Tibial artery (tissue), 4 donors: ENCODE measurements at regions not wholly inside any gene's neighbourhood (a gene's known extent, or its start where the extent isn't known, plus 50 kb on each side); places are given as distances from the start of the nearest gene placed in this dataset.
A peak's percentile ranks its signal among the peaks of the same experiment; 100 is the strongest.

Experiments
- DNase-seq, 2 donors: peaks; one replicate each; pipeline ENCODE4 v3.0.0-alpha.2; 2019
- H3K27ac ChIP-seq, 2 donors: fragments of 200-600 bp; sonication (generic) in 1 of 2; 1 replicate in 1 of 2; 2 replicates in 1 of 2; pipeline ENCODE4 v1.5.1; 2018 to 2019; ENCODE audit warnings: mild to moderate bottlenecking in 1 of 2
- H3K27me3 ChIP-seq, 2 donors: fragments of 200-600 bp; sonication (generic) in 1 of 2; one replicate each; pipeline versions ENCODE4 v1.5.1 to v1.6.0; 2016 to 2019
- H3K36me3 ChIP-seq, 3 donors: fragments of 200-600 bp; sonication (generic) in 2 of 3; one replicate each; pipeline ENCODE4 v1.5.1; 2016 to 2019; ENCODE audit warnings: mild to moderate bottlenecking in 2 of 3
- H3K4me1 ChIP-seq, 4 donors: fragments of 200-600 bp; sonication (generic) in 2 of 4; 1 replicate in 3 of 4; 2 replicates in 1 of 4; pipeline ENCODE4 v1.5.1; 2016 to 2019
- H3K4me3 ChIP-seq, 2 donors: fragments of 200-600 bp; sonication (generic) in 1 of 2; 1 replicate in 1 of 2; 2 replicates in 1 of 2; pipeline ENCODE4 v1.5.1; 2018 to 2019; ENCODE audit warnings: mild to moderate bottlenecking in 2 of 2
- H3K9me3 ChIP-seq, 3 donors: fragments of 200-600 bp; sonication (generic) in 1 of 3; one replicate each; pipeline ENCODE4 v1.5.1; 2016 to 2019
- CTCF ChIP-seq, 2 experiments: fragments of 200-600 bp in 1 of 2; fragments of 450-650 bp in 1 of 2; IDR thresholded peaks; one replicate each; pipeline ENCODE4 v1.5.1; 2017 to 2019; ENCODE audit warnings: antibody characterized with exemption in 2 of 2, mild to moderate bottlenecking in 1 of 2, moderate library complexity in 1 of 2
- intact Hi-C: fragments of 100-400 bp; cut with DNase I; formaldehyde crosslinking; loops from one replicate; pipeline ENCODE4 v1.15.0; 2023; ENCODE audit warnings: low total_unique reads

- peaks cover 0 to 6% (median 2%) of the 10 kb centered on the region in 4 donors for H3K4me1 ChIP-seq
- peaks cover 12 to 29% (median 18%) of the 10 kb centered on the region in 3 donors for H3K9me3 ChIP-seq
- DNase-seq = no peak
- H3K27me3 ChIP-seq = peaks cover 0 to 8% of the 10 kb centered on the region in 2 donors
- no peaks in the 10 kb centered on the region for H3K36me3 ChIP-seq
- H3K4me3 ChIP-seq = no peak overlapping the region
- H3K27ac ChIP-seq = no peak overlapping the region
- intact Hi-C loops = loop anchor here (5.0 kb wide), 1 partner anchor 265 kb away; no protein-coding TSS in a partner anchor
- TF ChIP-seq CTCF (IDR thresholded peaks at IDR 0.05) = no peak
Measured at GRCh38 chr7:155187061-155187785, 110.5 kb upstream of the INSIG1 start.

DNA sequence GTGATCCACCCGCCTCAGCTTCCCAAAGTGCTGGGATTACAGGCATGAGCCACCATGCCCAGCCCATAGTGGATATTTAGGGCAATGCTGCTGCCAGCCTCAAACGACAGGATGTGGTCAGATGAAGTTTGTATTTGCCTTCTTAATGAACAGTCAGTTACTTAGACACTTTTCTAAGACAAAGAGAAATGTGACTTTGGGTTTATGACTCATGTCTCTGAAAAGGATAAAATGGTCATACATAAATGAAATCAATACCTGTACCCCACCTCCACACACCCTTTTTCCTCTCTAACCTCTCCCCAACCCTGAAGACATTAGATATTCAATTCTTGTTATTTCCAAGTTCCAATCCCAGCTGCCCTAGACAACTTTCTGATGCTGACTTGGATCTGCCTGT, 109.3 kb upstream of the INSIG1 start:
- H3K27me3 ChIP-seq = peaks cover 0 to 18% of the 10 kb centered on the region in 2 donors
- intact Hi-C loops = loop anchor here (5.0 kb wide), 1 partner anchor 266 kb away; no protein-coding TSS in a partner anchor
- TF ChIP-seq CTCF (IDR thresholded peaks at IDR 0.05) = no peak

GRCh38 chr7:155188821-155189581, 108.7 kb upstream of the INSIG1 start:
- DNase-seq = no peak

More for the DNA sequence above, 109.3 kb upstream of the INSIG1 start:
- no peak for DNase-seq
- Histone ChIP-seq H3K4me1 (peaks cover 0 to 6% (median 2%) of the 10 kb centered on the region in 4 donors), H3K27ac (no peak overlapping the region), H3K36me3 (no peaks in the 10 kb centered on the region), H3K4me3 (no peak overlapping the region), H3K9me3 (peaks cover 12 to 29% (median 18%) of the 10 kb centered on the region in 3 donors)

GRCh38 chr7:155189590-155189989, 108.1 kb upstream of the INSIG1 start:
- TF ChIP-seq CTCF (IDR thresholded peaks at IDR 0.05) = no peak
- no peak overlapping the region for H3K4me3 ChIP-seq
- H3K9me3 ChIP-seq = peaks cover 12 to 21% (median 19%) of the 10 kb centered on the region in 3 donors
- intact Hi-C loops = loop anchor here (5.0 kb wide), 1 partner anchor 267 kb away; no protein-coding TSS in a partner anchor
- no peak for DNase-seq
- H3K36me3 ChIP-seq = no peaks in the 10 kb centered on the region
- H3K4me1 ChIP-seq = peaks cover 0 to 6% (median 2%) of the 10 kb centered on the region in 4 donors
- H3K27ac ChIP-seq = no peak overlapping the region
- peaks cover 0 to 25% of the 10 kb centered on the region in 2 donors for H3K27me3 ChIP-seq

More at GRCh38 chr7:155188821-155189581, 108.7 kb upstream of the INSIG1 start:
- no peak for TF ChIP-seq CTCF (IDR thresholded peaks at IDR 0.05)
- Histone ChIP-seq H3K27ac (no peak overlapping the region), H3K27me3 (peaks cover 0 to 21% of the 10 kb centered on the region in 2 donors), H3K4me3 (no peak overlapping the region), H3K9me3 (peaks cover 12 to 27% (median 18%) of the 10 kb centered on the region in 3 donors), H3K4me1 (peaks cover 0 to 6% (median 2%) of the 10 kb centered on the region in 4 donors), H3K36me3 (no peaks in the 10 kb centered on the region)
- intact Hi-C loops = loop anchor here (5.0 kb wide), 1 partner anchor 267 kb away; no protein-coding TSS in a partner anchor

DNA sequence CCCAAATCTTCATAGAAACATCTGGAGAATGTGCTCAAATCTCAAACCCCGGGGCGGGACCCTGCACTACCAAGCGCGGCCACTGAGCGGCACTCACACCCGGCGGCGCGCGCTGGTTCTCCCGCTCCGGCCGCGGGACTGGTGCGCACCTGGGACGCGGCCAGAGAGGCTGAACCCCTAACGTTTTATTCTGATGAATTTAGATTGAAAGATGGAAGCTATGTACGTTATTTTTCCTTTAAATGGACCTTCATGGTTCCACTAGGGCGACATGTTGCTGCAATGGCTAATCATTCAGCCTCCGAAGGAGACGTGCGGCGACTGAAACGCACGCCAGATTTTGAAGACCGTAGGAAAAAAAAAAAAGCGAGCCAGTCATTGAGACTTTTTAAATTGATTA, 107.0 kb upstream of the INSIG1 start:
- Histone ChIP-seq H3K27me3 (peaks cover 0 to 28% of the 10 kb centered on the region in 2 donors), H3K36me3 (no peaks in the 10 kb centered on the region), H3K4me1 (peaks cover 0 to 6% (median 2%) of the 10 kb centered on the region in 4 donors), H3K4me3 (no peak overlapping the region), H3K27ac (no peak overlapping the region), H3K9me3 (peaks cover 5 to 15% (median 15%) of the 10 kb centered on the region in 3 donors)
- intact Hi-C loops = loop anchor here (2.0 to 10.0 kb wide), 2 partner anchors 104 to 154 kb away; partner anchors contain the start of gene INSIG1
- DNase-seq = no peak
- peak; percentile 85 to 89 for TF ChIP-seq CTCF (IDR thresholded peaks at IDR 0.05)
